MM.1S (cell line): ENCODE measurements at regions not wholly inside any gene's neighbourhood (a gene's known extent, or its start where the extent isn't known, plus 50 kb on each side); places are given as distances from the start of the nearest gene placed in this dataset.

Source experiments
- DNase-seq: peaks from one replicate; pipeline ENCODE4 v3.0.0-alpha.2; 2015
- H2AFZ ChIP-seq: fragments of 300-600 bp; sonication (generic); 2 replicates; pipeline ENCODE4 v1.6.0; 2016; ENCODE audit warnings: antibody characterized with exemption, low read length
- H3F3A ChIP-seq: fragments of 300-600 bp; sonication (generic); 2 replicates; pipeline ENCODE4 v1.6.1; 2016; ENCODE audit warnings: mild to moderate bottlenecking, antibody characterized with exemption, low read length, moderate library complexity, mixed read lengths; ENCODE audit not compliant: insufficient read depth
- H3K27ac ChIP-seq: fragments of 300-600 bp; sonication (generic); 2 replicates; pipeline ENCODE4 v1.5.1; 2016; ENCODE audit warnings: mild to moderate bottlenecking, low read length
- H3K27me3 ChIP-seq: fragments of 300-600 bp; sonication (generic); replicated peaks from 2 replicates; pipeline ENCODE4 v1.6.0; 2016; ENCODE audit warnings: low read length; ENCODE audit not compliant: insufficient read depth
- H3K36me3 ChIP-seq: fragments of 300-600 bp; sonication (generic); replicated peaks from 2 replicates; pipeline ENCODE4 v1.6.1; 2016; ENCODE audit warnings: mild to moderate bottlenecking, low read length, mixed read lengths; ENCODE audit not compliant: insufficient read depth
- H3K4me1 ChIP-seq: fragments of 300-600 bp; sonication (generic); 2 replicates; pipeline ENCODE4 v1.6.1; 2016; ENCODE audit warnings: low read length, mixed read lengths
- H3K4me2 ChIP-seq: fragments of 300-600 bp; sonication (generic); 2 replicates; pipeline ENCODE4 v1.6.0; 2016; ENCODE audit warnings: low read depth, low read length
- H3K4me3 ChIP-seq: fragments of 300-600 bp; sonication (generic); 2 replicates; pipeline ENCODE4 v1.5.1; 2016; ENCODE audit warnings: low read length, mixed read lengths
- H3K79me2 ChIP-seq: fragments of 300-600 bp; sonication (generic); 2 replicates; pipeline ENCODE4 v1.6.1; 2016; ENCODE audit warnings: mixed run types, low read length, mixed read lengths
- H3K9ac ChIP-seq: fragments of 300-600 bp; sonication (generic); 2 replicates; pipeline ENCODE4 v1.6.1; 2016; ENCODE audit warnings: low read length, mixed read lengths
- H3K9me2 ChIP-seq: fragments of 300-600 bp; sonication (generic); replicated peaks from 2 replicates; pipeline ENCODE4 v1.6.1; 2016; ENCODE audit warnings: mild to moderate bottlenecking, low read length, mixed read lengths; ENCODE audit not compliant: insufficient read depth
- H3K9me3 ChIP-seq: fragments of 300-600 bp; sonication (generic); replicated peaks from 2 replicates; pipeline ENCODE4 v1.6.1; 2016; ENCODE audit warnings: mild to moderate bottlenecking, low read length, mixed read lengths; ENCODE audit not compliant: insufficient read depth
- H4K20me1 ChIP-seq: fragments of 300-600 bp; sonication (generic); 2 replicates; pipeline ENCODE4 v1.6.1; 2016; ENCODE audit warnings: mild to moderate bottlenecking, low read length, moderate library complexity, mixed read lengths; ENCODE audit not compliant: insufficient read depth
- CTCF ChIP-seq: fragments of 300-600 bp; sonication (generic); IDR thresholded peaks from 2 replicates; pipeline ENCODE4 v1.5.1; 2016; ENCODE audit warnings: antibody characterized with exemption, low read length, mixed read lengths
- EZH2 ChIP-seq: fragments of 300-600 bp; sonication (generic); optimal IDR thresholded peaks from 2 replicates; pipeline ENCODE3; 2017; ENCODE audit warnings: low read depth, mild to moderate bottlenecking, antibody characterized with exemption, low read length, mixed read lengths
- EZH2phosphoT487 ChIP-seq: fragments of 300-600 bp; sonication (generic); IDR thresholded peaks from 2 replicates; pipeline ENCODE4 v1.6.1; 2018; ENCODE audit warnings: antibody characterized with exemption, low read length

GRCh38 chr6:167512696-167513375 lies 187.9 kb downstream of the TTLL2 start:
- no peaks in the 10 kb centered on the region for H3K9me3 ChIP-seq
- H3K4me3 ChIP-seq: no peak overlapping the region
- TF ChIP-seq CTCF (no peak), EZH2 (no peak), EZH2phosphoT487 (no peak)
- no peaks in the 10 kb centered on the region for H3F3A ChIP-seq
- H3K36me3 ChIP-seq: no peaks in the 10 kb centered on the region
- H3K4me2 ChIP-seq: no peak overlapping the region
- no peaks in the 10 kb centered on the region for H3K4me1 ChIP-seq
- H3K27me3 ChIP-seq: no peaks in the 10 kb centered on the region
- DNase-seq: no peak
- no peaks in the 10 kb centered on the region for H3K9me2 ChIP-seq
- H3K9ac ChIP-seq: no peak overlapping the region
- no peak overlapping the region for H2AFZ ChIP-seq
- no peaks in the 10 kb centered on the region for H3K79me2 ChIP-seq
- H4K20me1 ChIP-seq: no peaks in the 10 kb centered on the region
- H3K27ac ChIP-seq: no peak overlapping the region

- no peaks in the 10 kb centered on the region for H3K9me2 ChIP-seq
- no peaks in the 10 kb centered on the region for H3K27me3 ChIP-seq
- no peak overlapping the region for H3K27ac ChIP-seq
- H3K4me3 ChIP-seq: no peak overlapping the region
- H4K20me1 ChIP-seq: no peaks in the 10 kb centered on the region
- H2AFZ ChIP-seq: no peak overlapping the region
- H3K4me2 ChIP-seq: no peak overlapping the region
- no peak for DNase-seq
- TF ChIP-seq EZH2phosphoT487 (no peak), CTCF (no peak), EZH2 (no peak)
- H3K36me3 ChIP-seq: no peaks in the 10 kb centered on the region
- H3K9me3 ChIP-seq: no peaks in the 10 kb centered on the region
- H3K9ac ChIP-seq: no peak overlapping the region
- H3K79me2 ChIP-seq: no peaks in the 10 kb centered on the region
- no peaks in the 10 kb centered on the region for H3F3A ChIP-seq
- H3K4me1 ChIP-seq: no peaks in the 10 kb centered on the region
Observed at GRCh38 chr6:167513778-167514177, 188.9 kb downstream of the TTLL2 start.

- Histone ChIP-seq H3K27me3 (no peaks in the 10 kb centered on the region), H2AFZ (no peak overlapping the region), H3K9ac (no peak overlapping the region), H3K4me1 (no peaks in the 10 kb centered on the region), H3K4me2 (no peak overlapping the region), H3K4me3 (no peak overlapping the region), H3K36me3 (no peaks in the 10 kb centered on the region), H4K20me1 (no peaks in the 10 kb centered on the region), H3K9me3 (no peaks in the 10 kb centered on the region), H3K79me2 (no peaks in the 10 kb centered on the region), H3K9me2 (no peaks in the 10 kb centered on the region), H3K27ac (no peak overlapping the region), H3F3A (no peaks in the 10 kb centered on the region)
- DNase-seq: no peak
- TF ChIP-seq CTCF: no peak
- TF ChIP-seq EZH2phosphoT487: no peak
- TF ChIP-seq EZH2: no peak
Observed at GRCh38 chr6:167514524-167514923, 189.6 kb downstream of the TTLL2 start.
